MM.1S (cell line): ENCODE measurements at regions not wholly inside any gene's neighbourhood (a gene's known extent, or its start where the extent isn't known, plus 50 kb on each side); places are given as distances from the start of the nearest gene placed in this dataset.

Source experiments
- CTCF ChIP-seq: fragments of 300-600 bp; sonication (generic); IDR thresholded peaks from 2 replicates; pipeline ENCODE4 v1.5.1; 2016; ENCODE audit warnings: antibody characterized with exemption, low read length, mixed read lengths
- EZH2 ChIP-seq: fragments of 300-600 bp; sonication (generic); optimal IDR thresholded peaks from 2 replicates; pipeline ENCODE3; 2017; ENCODE audit warnings: low read depth, mild to moderate bottlenecking, antibody characterized with exemption, low read length, mixed read lengths

GRCh38 chr1:82582347-82582746, 781.6 kb downstream of the ADGRL2 start:
- TF ChIP-seq EZH2 (no peak), CTCF (no peak)
